Mesothelial cell of epicardium (in vitro differentiated cells): ENCODE measurements at regions not wholly inside any gene's neighbourhood (a gene's known extent, or its start where the extent isn't known, plus 50 kb on each side); places are given as distances from the start of the nearest gene placed in this dataset.
"Not testable (repeated sequence)": the region's sequence is repeated elsewhere in the genome, so short reads cannot be mapped to it uniquely, and the experiment has no call there.

ENCODE experiments used
- DNase-seq, 2 experiments: peaks; one replicate each; pipeline ENCODE4 v3.0.0; 2021; ENCODE audit warnings: low spot score in 2 of 2; ENCODE audit not compliant: unreplicated experiment in 2 of 2
- H3K27ac Mint-ChIP-seq: 2 replicates; pipeline ENCODE4 v1.8.0; 2021; ENCODE audit warnings: mixed read lengths
- H3K27me3 Mint-ChIP-seq: 2 replicates; pipeline ENCODE4 v1.8.0; 2021; ENCODE audit warnings: low read depth, mixed read lengths
- H3K36me3 Mint-ChIP-seq: 2 replicates; pipeline ENCODE4 v1.8.0; 2021; ENCODE audit warnings: mixed read lengths
- H3K4me1 Mint-ChIP-seq: 2 replicates; pipeline ENCODE4 v1.8.0; 2021; ENCODE audit warnings: mixed read lengths
- H3K4me3 Mint-ChIP-seq: 2 replicates; pipeline ENCODE4 v1.8.0; 2021; ENCODE audit warnings: mild to moderate bottlenecking, moderate library complexity, mixed read lengths
- H3K9me3 Mint-ChIP-seq: 2 replicates; pipeline ENCODE4 v1.8.0; 2021; ENCODE audit warnings: mixed read lengths
- CTCF ChIP-seq: fragments of 200-600 bp; sonication (generic); IDR thresholded peaks from one replicate; pipeline ENCODE4 v1.5.0; 2021; ENCODE audit warnings: antibody characterized with exemption; ENCODE audit not compliant: unreplicated experiment

GRCh38 chr7:106501605-106502580, 159.1 kb downstream of the CCDC71L start:
- TF ChIP-seq CTCF = no peak
- Mint-ChIP-seq H3K27ac (no peak overlapping the region), H3K4me1 (no peaks in the 10 kb centered on the region), H3K36me3 (no peaks in the 10 kb centered on the region), H3K4me3 (no peak overlapping the region), H3K9me3 (no peaks in the 10 kb centered on the region), H3K27me3 (peaks cover 2% of the 10 kb centered on the region)
- no peak for DNase-seq

GRCh38 chr7:106499897-106500296, 161.1 kb downstream of the CCDC71L start:
- Mint-ChIP-seq H3K27ac (no peak overlapping the region), H3K27me3 (peaks cover 2% of the 10 kb centered on the region), H3K9me3 (peaks cover 7% of the 10 kb centered on the region), H3K4me1 (no peaks in the 10 kb centered on the region), H3K4me3 (no peak overlapping the region), H3K36me3 (no peaks in the 10 kb centered on the region)
- no peak for DNase-seq
- TF ChIP-seq CTCF = no peak

GRCh38 chr7:106498005-106498404, 163.0 kb downstream of the CCDC71L start:
- not testable (repeated sequence) for H3K36me3 Mint-ChIP-seq, H3K4me1 Mint-ChIP-seq, H3K27ac Mint-ChIP-seq, H3K4me3 Mint-ChIP-seq, H3K27me3 Mint-ChIP-seq, DNase-seq
- H3K9me3 Mint-ChIP-seq = peaks cover 17% of the 10 kb centered on the region

GRCh38 chr7:106493041-106493731, 167.8 kb downstream of the CCDC71L start:
- H3K4me1 Mint-ChIP-seq = no peaks in the 10 kb centered on the region
- no peak overlapping the region for H3K4me3 Mint-ChIP-seq
- DNase-seq = no peak
- no peak for TF ChIP-seq CTCF
- H3K27me3 Mint-ChIP-seq = no peaks in the 10 kb centered on the region
- H3K36me3 Mint-ChIP-seq = no peaks in the 10 kb centered on the region
- peaks cover 29% of the 10 kb centered on the region for H3K9me3 Mint-ChIP-seq
- H3K27ac Mint-ChIP-seq = no peak overlapping the region

- Mint-ChIP-seq H3K4me1 (peaks cover 25% of the 10 kb centered on the region), H3K4me3 (no peak overlapping the region), H3K9me3 (peaks cover 12% of the 10 kb centered on the region), H3K27me3 (no peaks in the 10 kb centered on the region), H3K36me3 (no peaks in the 10 kb centered on the region), H3K27ac (no peak overlapping the region)
- no peak for DNase-seq
- TF ChIP-seq CTCF = no peak
Measured at GRCh38 chr7:106488465-106488864, 172.5 kb downstream of the CCDC71L start.

GRCh38 chr7:106487892-106488291, 173.1 kb downstream of the CCDC71L start:
- Mint-ChIP-seq H3K36me3 (no peaks in the 10 kb centered on the region), H3K9me3 (peaks cover 13% of the 10 kb centered on the region), H3K4me1 (peaks cover 25% of the 10 kb centered on the region), H3K4me3 (no peak overlapping the region), H3K27me3 (no peaks in the 10 kb centered on the region), H3K27ac (no peak overlapping the region)
- TF ChIP-seq CTCF = no peak
- DNase-seq = no peak
